HG02870 (cell line): ENCODE measurements at regions not wholly inside any gene's neighbourhood (a gene's known extent, or its start where the extent isn't known, plus 50 kb on each side); places are given as distances from the start of the nearest gene placed in this dataset.

Experiments used
- ATAC-seq: cut with Tn5 transposase; IDR thresholded peaks from one replicate; pipeline ENCODE4 v1.9.1; 2021; ENCODE audit warnings: mild to moderate bottlenecking, moderate library complexity; ENCODE audit not compliant: unreplicated experiment

GRCh38 chr2:235345745-235346144 is 148.1 kb upstream of the AGAP1 start:
- no peak for ATAC-seq

GRCh38 chr2:235347691-235348090 is 146.2 kb upstream of the AGAP1 start:
- no peak for ATAC-seq

- no peak for ATAC-seq
These were observed 145.5 kb upstream of the AGAP1 start for GRCh38 chr2:235348329-235348728.

- no peak for ATAC-seq
These were observed 143.6 kb upstream of the AGAP1 start for GRCh38 chr2:235350234-235350633.

GRCh38 chr2:235352541-235352940 is 141.3 kb upstream of the AGAP1 start:
- ATAC-seq, result no peak

GRCh38 chr2:235357881-235358280 is 136.0 kb upstream of the AGAP1 start:
- no peak for ATAC-seq

GRCh38 chr2:235358981-235359471 is 134.8 kb upstream of the AGAP1 start:
- ATAC-seq, result no peak

GRCh38 chr2:235360446-235360845 is 133.4 kb upstream of the AGAP1 start:
- ATAC-seq, result no peak

- ATAC-seq, result no peak
These were observed 128.1 kb upstream of the AGAP1 start for GRCh38 chr2:235365743-235366142.

- ATAC-seq, result no peak
These were observed 127.5 kb upstream of the AGAP1 start for GRCh38 chr2:235366390-235366789.

GRCh38 chr2:235366807-235367206 is 127.0 kb upstream of the AGAP1 start:
- ATAC-seq, result no peak

- ATAC-seq, result no peak
These were observed 122.8 kb upstream of the AGAP1 start for GRCh38 chr2:235371018-235371417.

GRCh38 chr2:235373171-235373570 is 120.7 kb upstream of the AGAP1 start:
- no peak for ATAC-seq

GRCh38 chr2:235377176-235377575 is 116.7 kb upstream of the AGAP1 start:
- no peak for ATAC-seq

- no peak for ATAC-seq
These were observed 115.6 kb upstream of the AGAP1 start for GRCh38 chr2:235378246-235378645.

GRCh38 chr2:235378944-235379343 is 114.9 kb upstream of the AGAP1 start:
- no peak for ATAC-seq

- no peak for ATAC-seq
These were observed 112.5 kb upstream of the AGAP1 start for GRCh38 chr2:235381261-235381912.

- ATAC-seq, result no peak
These were observed 111.7 kb upstream of the AGAP1 start for GRCh38 chr2:235382179-235382578.

- no peak for ATAC-seq
These were observed 111.2 kb upstream of the AGAP1 start for GRCh38 chr2:235382601-235383000.

GRCh38 chr2:235383272-235383843 is 110.5 kb upstream of the AGAP1 start:
- no peak for ATAC-seq

- no peak for ATAC-seq
These were observed 109.2 kb upstream of the AGAP1 start for GRCh38 chr2:235384624-235385023.

- ATAC-seq, result no peak
These were observed 104.2 kb upstream of the AGAP1 start for GRCh38 chr2:235389626-235390025.
